Retina (tissue), 1 donor: ENCODE measurements at regions not wholly inside any gene's neighbourhood (a gene's known extent, or its start where the extent isn't known, plus 50 kb on each side); places are given as distances from the start of the nearest gene placed in this dataset.
"Not testable (repeated sequence)": the region's sequence is repeated elsewhere in the genome, so short reads cannot be mapped to it uniquely, and the experiment has no call there.

Experiments
- DNase-seq: peaks from one replicate; pipeline ENCODE4 v3.0.0-alpha.2; 2016

- not testable (repeated sequence) for DNase-seq
Measured at GRCh38 chr7:76971201-76971600, 61.0 kb downstream of the SPDYE17 start.

DNA sequence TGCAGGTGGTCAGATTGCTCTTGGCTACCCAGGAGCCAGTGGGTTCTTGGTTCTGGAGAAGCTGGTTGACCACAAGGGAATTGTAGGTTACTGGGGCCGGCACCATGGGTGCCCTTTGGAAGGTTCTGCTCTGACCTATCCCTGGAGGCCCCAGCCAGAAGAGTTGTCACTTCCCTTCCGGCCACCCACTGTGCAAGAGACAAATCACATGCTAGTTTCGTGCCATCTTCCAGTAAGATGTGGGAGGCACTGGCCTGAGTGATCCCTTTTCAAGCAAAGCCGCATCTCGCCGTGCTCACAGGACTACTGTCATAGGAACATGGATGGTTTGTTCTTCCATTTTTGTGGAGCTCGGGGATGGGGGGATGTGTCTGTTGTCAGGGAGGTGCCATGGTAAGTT, 62.3 kb downstream of the SPDYE17 start:
- not testable (repeated sequence) for DNase-seq

DNA sequence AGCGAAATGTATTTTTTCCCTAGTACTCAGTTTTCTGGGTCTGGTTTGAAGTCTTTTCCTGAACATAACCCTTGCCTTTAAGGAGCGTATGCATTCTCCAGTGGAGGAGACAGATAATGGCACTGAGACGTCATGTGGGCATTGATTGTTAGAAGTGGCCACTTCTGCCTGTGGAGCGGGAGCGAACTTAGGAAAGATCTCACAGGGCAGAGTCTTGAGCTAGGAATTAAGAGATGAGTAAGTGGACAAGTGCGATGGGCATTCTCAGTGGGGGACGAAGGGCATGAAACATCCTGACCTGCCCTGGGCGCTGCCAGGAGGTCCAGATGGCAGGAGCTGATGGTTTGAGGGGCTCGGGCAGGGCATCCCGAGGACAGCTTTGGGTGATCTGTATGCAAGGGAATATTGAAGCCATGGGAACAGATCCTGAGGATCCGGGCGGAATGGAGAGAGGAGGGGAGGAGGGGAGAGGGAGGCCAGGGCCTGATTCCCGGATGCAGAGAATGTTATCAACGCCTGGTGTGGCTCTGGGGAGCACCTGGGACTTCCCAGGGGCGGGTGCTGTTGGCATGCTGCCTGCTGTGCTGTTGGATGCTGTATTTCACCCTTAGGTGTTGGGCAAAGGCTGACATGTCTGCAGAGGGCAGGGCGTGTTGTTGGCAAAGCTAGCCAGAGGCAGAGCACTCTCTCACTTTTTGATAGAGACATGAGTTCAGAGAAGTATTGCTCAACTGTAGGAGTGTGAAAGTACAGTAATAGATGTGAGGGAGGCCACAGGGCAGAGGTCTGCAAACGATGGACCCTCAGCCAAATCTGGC, 66.2 kb downstream of the SPDYE17 start:
- DNase-seq = not testable (repeated sequence)

DNA sequence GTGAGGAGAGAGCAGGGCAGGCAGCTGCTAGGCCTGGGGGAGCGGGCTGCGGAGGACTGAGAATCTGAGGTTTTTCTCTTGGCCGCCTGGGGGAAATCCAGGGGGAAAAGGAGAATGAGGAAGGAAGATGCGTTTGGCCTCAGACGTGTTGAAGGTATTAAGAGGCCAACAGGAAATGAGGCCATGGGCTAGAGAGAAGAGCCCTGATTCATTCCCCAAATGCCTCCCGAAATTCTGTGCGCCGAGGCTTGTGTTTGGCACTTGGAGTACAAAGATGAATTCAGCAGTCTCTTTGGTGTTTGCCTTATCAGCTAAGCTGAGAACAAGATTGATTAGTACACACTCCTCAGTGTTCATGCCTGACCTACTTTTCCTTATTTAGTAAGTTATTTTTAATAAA, 68.1 kb downstream of the SPDYE17 start:
- DNase-seq = not testable (repeated sequence)

GRCh38 chr7:76963061-76963460, 69.1 kb downstream of the SPDYE17 start:
- DNase-seq = not testable (repeated sequence)

DNA sequence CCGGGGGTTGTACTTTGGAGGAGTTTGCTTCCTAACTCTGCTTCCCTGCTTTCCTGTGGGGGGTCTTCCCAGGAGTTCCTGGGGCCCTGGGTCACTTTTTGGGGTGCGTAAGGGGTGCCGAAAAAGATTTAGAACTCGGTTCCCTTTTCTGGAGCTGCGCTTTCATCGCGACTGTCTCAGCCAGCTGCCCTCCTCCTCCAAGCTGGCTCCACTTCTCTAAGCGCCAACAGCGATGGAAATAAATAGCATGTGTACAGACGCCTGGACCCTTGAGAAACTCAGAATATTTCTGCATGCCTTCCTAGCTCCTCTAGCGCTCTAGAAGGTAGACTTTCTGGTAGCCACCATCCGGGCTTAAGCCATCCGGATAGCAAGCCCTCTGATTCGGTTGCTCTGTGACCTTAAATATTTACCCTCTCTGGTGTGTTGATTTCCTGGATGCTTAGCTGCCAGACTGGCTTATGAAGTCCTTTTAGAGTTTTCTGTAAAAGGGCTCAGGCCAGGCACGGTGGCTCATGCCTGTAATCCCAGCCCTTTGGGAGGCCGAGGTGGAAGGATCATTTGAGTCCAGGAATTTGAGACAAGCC, 71.7 kb downstream of the SPDYE17 start:
- not testable (repeated sequence) for DNase-seq

DNA sequence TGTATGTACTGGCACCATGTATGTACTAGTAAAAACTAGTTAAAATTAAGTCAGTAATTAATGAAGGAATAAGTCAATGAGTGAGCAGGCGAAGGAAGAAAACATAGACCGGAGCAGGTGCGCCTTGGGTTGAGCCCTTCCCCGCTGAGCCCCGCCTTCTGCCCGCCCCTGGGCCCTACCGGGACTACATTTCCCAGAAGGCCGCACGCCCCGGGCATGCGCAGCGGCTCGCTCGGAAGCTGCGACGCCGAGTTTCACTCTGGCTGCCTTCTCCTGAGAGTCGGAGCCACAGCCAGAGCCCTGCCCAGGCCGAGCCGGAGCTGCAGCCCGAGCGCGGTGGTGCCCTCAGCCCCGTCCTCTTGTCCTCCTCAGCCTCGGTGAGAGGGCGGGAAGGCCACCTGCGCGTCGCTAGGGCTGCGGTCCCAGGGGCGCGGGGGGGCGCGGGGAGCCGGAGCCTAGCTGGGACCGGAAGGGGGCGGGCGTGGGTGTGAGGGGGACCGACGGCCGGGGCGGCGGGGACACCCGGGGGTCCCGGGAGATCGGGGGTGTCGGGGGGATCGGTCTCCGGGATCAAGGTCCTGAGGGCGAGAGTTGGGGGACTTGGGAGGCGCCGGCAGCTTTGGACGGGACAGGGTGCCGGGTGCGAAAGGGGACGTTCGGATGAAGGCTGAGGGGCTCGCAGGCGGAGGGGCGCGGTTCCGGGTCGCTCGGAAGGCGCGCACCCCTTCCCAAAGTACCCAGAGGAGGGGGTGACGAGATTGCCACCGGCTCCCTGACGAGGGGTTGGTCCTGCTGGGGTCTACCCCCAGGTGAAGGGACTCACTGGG, 72.4 kb downstream of the SPDYE17 start:
- DNase-seq = not testable (repeated sequence)

GRCh38 chr7:76956531-76956930, 75.6 kb downstream of the SPDYE17 start:
- not testable (repeated sequence) for DNase-seq

DNA sequence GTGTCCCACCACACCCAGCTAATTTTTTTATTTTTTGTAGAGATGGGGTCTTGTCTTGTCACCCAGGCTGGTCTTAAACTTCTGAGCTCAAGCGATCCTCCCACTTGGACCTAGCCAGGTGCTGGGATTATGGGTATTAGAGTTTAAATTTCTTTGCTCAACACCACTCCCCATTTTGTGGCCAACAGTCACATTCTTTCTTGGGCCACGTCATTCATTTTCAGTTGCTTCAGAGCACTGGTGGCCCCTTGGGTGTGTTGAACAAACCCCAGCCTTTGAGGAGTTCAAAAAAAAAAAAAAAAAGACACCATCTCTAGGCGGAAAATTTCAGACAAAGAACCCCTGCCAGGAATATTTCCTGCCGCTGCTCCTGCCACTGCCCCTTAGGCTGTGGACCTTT, 77.0 kb downstream of the SPDYE17 start:
- not testable (repeated sequence) for DNase-seq

GRCh38 chr7:76944603-76945002, 87.6 kb downstream of the SPDYE17 start:
- not testable (repeated sequence) for DNase-seq

DNA sequence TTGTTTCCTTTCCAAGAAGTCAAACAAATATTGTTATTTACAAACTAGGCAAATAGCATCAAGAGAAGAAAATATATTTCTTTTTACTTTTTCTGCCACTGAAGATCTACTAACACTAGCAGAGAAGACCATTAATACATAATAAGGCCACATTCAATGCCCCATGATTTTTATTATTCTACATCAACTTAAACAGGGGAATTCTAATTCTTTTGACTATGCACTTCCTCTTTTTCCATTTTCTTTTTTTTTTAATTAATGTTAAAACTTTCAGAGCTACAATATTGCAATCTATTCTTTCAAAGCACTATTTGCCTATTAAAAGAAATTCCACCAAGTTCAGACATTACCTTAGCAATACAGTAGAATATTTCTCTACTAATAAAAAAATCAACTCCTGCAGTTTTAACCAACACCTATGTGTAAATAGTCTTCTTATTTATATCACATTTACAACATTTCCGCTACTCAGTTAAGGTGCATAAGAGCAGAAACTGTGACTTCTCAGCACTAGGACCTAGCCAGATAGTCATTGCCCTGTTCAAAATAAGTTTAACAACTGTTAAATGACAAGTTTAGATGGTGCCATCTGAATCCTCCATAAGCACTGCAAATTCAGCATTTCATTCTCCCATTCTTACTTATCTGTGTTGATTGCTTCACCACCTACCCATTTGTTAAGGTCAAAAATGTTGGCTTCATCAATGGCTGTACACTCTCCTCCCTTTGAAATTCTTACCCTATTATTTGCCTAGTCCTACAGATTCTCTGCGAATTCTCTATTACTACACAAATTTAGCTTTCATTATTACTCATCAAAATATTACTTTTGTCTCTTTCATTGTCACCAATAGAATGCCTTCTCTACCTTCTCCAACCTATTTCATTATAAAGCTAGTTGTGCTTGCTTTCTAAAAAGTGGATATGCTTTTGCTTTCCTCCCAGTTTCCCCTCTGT, 90.1 kb downstream of the SPDYE17 start:
- not testable (repeated sequence) for DNase-seq

DNA sequence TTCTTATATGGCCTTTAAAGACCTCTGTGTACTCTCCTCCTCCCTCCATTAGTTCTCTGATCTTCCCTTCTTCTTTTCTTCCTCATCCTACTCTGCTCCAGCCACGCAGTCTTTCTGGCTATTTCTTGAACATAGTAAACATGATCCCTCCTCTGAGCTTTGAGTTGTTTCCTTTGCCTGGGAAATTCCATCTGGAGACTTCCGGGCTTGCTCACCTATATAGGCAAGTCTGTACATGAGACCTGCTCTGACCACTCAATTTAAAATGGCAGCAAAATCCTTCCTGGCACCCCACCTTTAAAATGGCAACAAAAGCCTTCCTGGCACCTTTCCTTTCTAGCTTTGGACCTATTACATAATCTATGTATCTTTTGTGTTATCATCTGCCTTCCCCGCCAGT, 94.4 kb downstream of the SPDYE17 start:
- not testable (repeated sequence) for DNase-seq

GRCh38 chr7:76937330-76937729, 94.8 kb downstream of the SPDYE17 start:
- DNase-seq = not testable (repeated sequence)

GRCh38 chr7:76936346-76936745, 95.8 kb downstream of the SPDYE17 start:
- not testable (repeated sequence) for DNase-seq

GRCh38 chr7:76934711-76935110, 97.5 kb downstream of the SPDYE17 start:
- DNase-seq = peak; percentile 10

DNA sequence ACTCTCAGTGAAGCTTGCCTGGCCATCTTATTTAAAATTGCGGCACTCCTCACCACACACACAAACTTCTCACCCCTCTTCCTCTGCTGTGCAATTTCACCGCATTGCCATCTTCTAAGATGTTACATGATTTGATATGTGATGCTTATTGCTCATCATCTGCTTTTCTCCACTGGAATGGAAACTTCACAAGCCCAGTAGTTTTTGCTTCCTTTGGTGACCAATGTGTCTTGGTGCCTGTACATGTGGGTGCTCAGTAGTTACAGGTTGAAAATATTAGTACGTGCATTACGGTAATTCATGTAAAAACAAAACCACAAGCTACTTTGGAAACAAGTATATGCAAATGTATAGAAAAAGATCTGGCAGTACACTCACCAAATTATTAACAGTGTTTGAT, 99.2 kb downstream of the SPDYE17 start:
- DNase-seq = not testable (repeated sequence)

- DNase-seq = not testable (repeated sequence)
Measured at GRCh38 chr7:76931441-76931840, 100.7 kb downstream of the SPDYE17 start.

GRCh38 chr7:76930416-76930815, 101.7 kb downstream of the SPDYE17 start:
- DNase-seq = not testable (repeated sequence)

DNA sequence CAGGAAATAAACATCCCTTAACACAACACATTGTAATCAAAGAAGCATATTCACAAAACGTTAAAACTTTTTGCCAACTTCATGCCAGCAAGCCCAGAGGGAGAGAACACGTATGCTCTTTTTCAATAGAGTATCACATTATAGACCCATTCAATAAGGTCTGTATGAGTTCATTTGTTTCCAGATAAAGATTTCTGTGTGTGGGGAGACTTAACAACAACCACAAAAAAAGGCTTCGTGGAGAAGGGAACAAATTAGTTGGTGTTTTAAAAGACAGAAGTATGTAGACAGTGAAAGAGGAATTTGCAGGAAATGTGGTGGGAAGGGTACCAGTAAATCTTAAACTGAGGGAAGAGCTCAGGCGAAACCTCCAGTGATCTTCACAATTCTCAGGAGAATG, 103.4 kb downstream of the SPDYE17 start:
- DNase-seq = not testable (repeated sequence)

GRCh38 chr7:76927741-76928393, 104.3 kb downstream of the SPDYE17 start:
- DNase-seq = not testable (repeated sequence)

DNA sequence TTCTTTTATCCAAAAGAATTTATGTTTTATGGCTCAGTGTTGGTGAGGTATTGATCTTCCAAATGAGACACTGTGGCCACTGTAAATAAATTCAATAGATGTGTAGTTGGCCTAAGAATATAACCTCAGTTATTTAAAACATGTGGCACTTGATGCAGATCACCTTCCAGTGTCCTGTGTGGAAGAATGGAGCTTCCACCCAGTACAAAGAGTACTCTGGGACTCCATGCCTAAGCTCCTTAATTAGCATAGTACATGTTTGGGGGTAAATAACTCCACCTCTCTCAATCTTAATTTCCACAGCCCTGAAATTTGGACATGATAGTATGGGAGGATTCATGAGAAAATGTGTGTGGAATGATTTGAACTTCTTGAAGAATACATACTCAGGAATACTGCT, 105.7 kb downstream of the SPDYE17 start:
- not testable (repeated sequence) for DNase-seq

DNA sequence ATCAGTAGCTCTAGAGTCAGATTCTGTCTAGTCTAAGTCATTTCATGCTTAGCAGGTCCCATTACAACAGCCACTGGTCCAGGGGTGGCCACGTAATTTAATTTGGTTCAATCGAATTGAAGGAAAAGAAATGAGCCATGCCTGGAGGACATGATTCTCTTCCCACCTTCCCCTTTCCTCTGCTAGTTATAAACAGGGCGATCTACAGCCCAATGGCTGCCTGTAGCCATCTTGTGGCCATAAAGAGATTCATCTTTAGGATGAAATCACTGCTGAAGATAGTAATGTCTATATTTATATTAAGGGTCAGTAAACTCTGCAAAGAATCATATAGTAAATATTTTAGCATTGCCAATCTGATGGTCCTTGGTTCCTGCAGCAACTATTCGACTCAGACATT, 107.4 kb downstream of the SPDYE17 start:
- not testable (repeated sequence) for DNase-seq
